GM12892 (cell line): ENCODE measurements at regions not wholly inside any gene's neighbourhood (a gene's known extent, or its start where the extent isn't known, plus 50 kb on each side); places are given as distances from the start of the nearest gene placed in this dataset.

Experiments
- POLR2A ChIP-seq: IDR thresholded peaks from 2 replicates; pipeline ENCODE4 v1.6.1; 2011; ENCODE audit warnings: low read depth, low read length, control low read depth
- POLR2AphosphoS5 ChIP-seq: IDR thresholded peaks from 2 replicates; pipeline ENCODE4 v1.6.1; 2011; ENCODE audit warnings: low read depth, low read length, control low read depth
- TAF1 ChIP-seq: IDR thresholded peaks from 2 replicates; pipeline ENCODE4 v1.6.1; 2011; ENCODE audit warnings: low read depth, mild to moderate bottlenecking, control low read depth, low read length, borderline replicate concordance

DNA sequence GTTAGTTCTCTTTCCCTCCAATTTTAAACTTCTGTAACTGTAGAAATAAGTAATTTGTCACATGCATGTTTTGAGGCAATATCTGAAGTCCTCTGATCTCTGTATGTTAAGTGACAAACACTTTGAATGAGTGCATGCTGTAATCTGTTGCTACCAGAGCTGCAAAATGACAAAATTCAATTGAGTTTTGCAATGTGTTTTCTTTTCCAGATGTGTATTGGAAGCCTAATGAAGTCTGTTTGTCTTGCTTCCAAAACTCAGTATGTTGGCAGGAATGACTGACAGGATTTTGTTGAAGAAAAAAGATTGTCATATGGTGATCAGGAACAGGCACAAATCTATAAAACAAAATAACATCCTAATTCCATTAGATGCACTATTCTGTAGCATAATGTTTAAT, 561.6 kb upstream of the CDH8 start:
- TF ChIP-seq POLR2A (no peak), POLR2AphosphoS5 (no peak), TAF1 (no peak)
